Mesenchymal stem cell (in vitro differentiated cells and primary cell): ENCODE measurements at regions not wholly inside any gene's neighbourhood (a gene's known extent, or its start where the extent isn't known, plus 50 kb on each side); places are given as distances from the start of the nearest gene placed in this dataset.

Source experiments
- DNase-seq: peaks from one replicate; pipeline ENCODE4 v3.0.0-alpha.2; 2013
- H2AFZ ChIP-seq: one replicate; pipeline ENCODE4 v1.6.1; 2013; ENCODE audit warnings: low read depth, mild to moderate bottlenecking, control low read depth, inconsistent platforms, low read length, moderate library complexity
- H2AK5ac ChIP-seq: 2 replicates; pipeline ENCODE4 v1.6.1; 2013; ENCODE audit warnings: low read length, moderate library complexity, mild to moderate bottlenecking, inconsistent platforms; ENCODE audit not compliant: severe bottlenecking
- H2BK120ac ChIP-seq: one replicate; pipeline ENCODE4 v1.6.1; 2013; ENCODE audit warnings: low read depth, mild to moderate bottlenecking, inconsistent platforms, low read length, moderate library complexity
- H2BK12ac ChIP-seq, 2 experiments: one replicate each; pipeline ENCODE4 v1.6.1; 2013; ENCODE audit warnings: inconsistent platforms in 2 of 2, low read length in 2 of 2, mild to moderate bottlenecking in 2 of 2, moderate library complexity in 2 of 2, control low read depth in 1 of 2
- H2BK15ac ChIP-seq: one replicate; pipeline ENCODE4 v1.6.1; 2013; ENCODE audit warnings: mild to moderate bottlenecking, low read depth, inconsistent platforms; ENCODE audit not compliant: poor library complexity, severe bottlenecking
- H2BK5ac ChIP-seq: 2 replicates; pipeline ENCODE4 v1.6.1; 2013; ENCODE audit warnings: low read depth, mild to moderate bottlenecking, low read length, control low read depth, inconsistent platforms; ENCODE audit not compliant: poor library complexity, severe bottlenecking
- H3K14ac ChIP-seq, 2 experiments: one replicate each; pipeline ENCODE4 v1.6.1; 2013; ENCODE audit warnings: inconsistent platforms in 2 of 2, low read length in 2 of 2, control low read depth in 1 of 2, mild to moderate bottlenecking in 1 of 2, moderate library complexity in 1 of 2
- H3K18ac ChIP-seq, 2 experiments: one replicate each; pipeline ENCODE4 v1.6.1; 2013; ENCODE audit warnings: inconsistent platforms in 2 of 2, low read length in 2 of 2, control low read depth in 1 of 2, low read depth in 1 of 2, mild to moderate bottlenecking in 1 of 2
- H3K23ac ChIP-seq, 2 experiments: one replicate each; pipeline ENCODE4 v1.6.1; 2013; ENCODE audit warnings: inconsistent platforms in 2 of 2, low read length in 2 of 2, mild to moderate bottlenecking in 2 of 2, moderate library complexity in 2 of 2, control low read depth in 1 of 2
- H3K27ac ChIP-seq: 2 replicates; pipeline ENCODE4 v1.5.1; 2013; ENCODE audit warnings: mild to moderate bottlenecking, moderate library complexity, low read length, control low read depth, inconsistent platforms; ENCODE audit not compliant: poor library complexity, severe bottlenecking
- H3K27me3 ChIP-seq, 2 experiments: 2 replicates each; pipeline versions ENCODE4 v1.6.1 to v1.7.0; 2013; ENCODE audit warnings: low read length in 2 of 2, mild to moderate bottlenecking in 2 of 2, moderate library complexity in 2 of 2, control low read depth in 1 of 2, inconsistent platforms in 1 of 2; ENCODE audit not compliant: control insufficient read depth in 1 of 2, insufficient read depth in 1 of 2
- H3K36me3 ChIP-seq, 2 experiments: 2 replicates each; pipeline versions ENCODE4 v1.6.1 to v1.7.0; 2013; ENCODE audit warnings: low read length in 2 of 2, control low read depth in 1 of 2, inconsistent platforms in 1 of 2, low read depth in 1 of 2, mild to moderate bottlenecking in 1 of 2; ENCODE audit not compliant: insufficient read depth in 2 of 2, control insufficient read depth in 1 of 2
- H3K4ac ChIP-seq, 2 experiments: one replicate each; pipeline ENCODE4 v1.6.1; 2013; ENCODE audit warnings: inconsistent platforms in 2 of 2, low read length in 2 of 2, mild to moderate bottlenecking in 2 of 2, moderate library complexity in 2 of 2, control low read depth in 1 of 2, low read depth in 1 of 2
- H3K4me1 ChIP-seq: 2 replicates; pipeline ENCODE4 v1.6.1; 2013; ENCODE audit warnings: low read depth, low read length, control low read depth; ENCODE audit not compliant: control insufficient read depth, insufficient read depth
- H3K4me2 ChIP-seq: 2 replicates; pipeline ENCODE4 v1.6.1; 2013; ENCODE audit warnings: low read length, mild to moderate bottlenecking, inconsistent platforms; ENCODE audit not compliant: poor library complexity, severe bottlenecking
- H3K4me3 ChIP-seq, 2 experiments: 2 replicates each; pipeline versions ENCODE4 v1.5.1 to v1.7.0; 2013; ENCODE audit warnings: low read length in 2 of 2, mild to moderate bottlenecking in 2 of 2, control low read depth in 1 of 2, low read depth in 1 of 2; ENCODE audit not compliant: insufficient read depth in 1 of 2
- H3K79me1 ChIP-seq: replicated peaks from 2 replicates; pipeline ENCODE4 v1.6.1; 2013; ENCODE audit warnings: mild to moderate bottlenecking, control low read depth, low read length, inconsistent platforms; ENCODE audit not compliant: poor library complexity, severe bottlenecking
- H3K9ac ChIP-seq: 2 replicates; pipeline ENCODE4 v1.7.0; 2013; ENCODE audit warnings: mild to moderate bottlenecking, low read length, moderate library complexity
- H3K9me3 ChIP-seq: 2 replicates; pipeline ENCODE4 v1.7.0; 2013; ENCODE audit warnings: mild to moderate bottlenecking, low read length; ENCODE audit not compliant: control insufficient read depth
- H4K8ac ChIP-seq: one replicate; pipeline ENCODE4 v1.6.1; 2013; ENCODE audit warnings: inconsistent platforms, mild to moderate bottlenecking, low read length, moderate library complexity
- H4K91ac ChIP-seq: one replicate; pipeline ENCODE4 v1.6.1; 2013; ENCODE audit warnings: mild to moderate bottlenecking, low read length, inconsistent platforms
- WGBS: methylation state at CpG from one replicate; pipeline ENCODE4 v1.1.7; 2013; ENCODE audit warnings: mixed read lengths; 5-methylcytosine and 5-hydroxymethylcytosine counted together

- Histone ChIP-seq H3K4ac (no peak overlapping the region), H2BK120ac (no peak overlapping the region), H4K91ac (no peak overlapping the region), H3K36me3 (no peaks in the 10 kb centered on the region), H3K4me3 (no peak overlapping the region), H3K4me2 (no peak overlapping the region), H2BK12ac (no peak overlapping the region), H3K23ac (no peak overlapping the region), H3K27ac (no peak overlapping the region), H3K14ac (no peak overlapping the region), H3K9me3 (no peaks in the 10 kb centered on the region), H3K9ac (no peak overlapping the region), H2BK15ac (no peak overlapping the region), H2AFZ (no peak overlapping the region), H3K79me1 (no peaks in the 10 kb centered on the region), H2AK5ac (no peak overlapping the region), H2BK5ac (no peak overlapping the region), H3K4me1 (no peaks in the 10 kb centered on the region), H4K8ac (no peak overlapping the region), H3K18ac (no peak overlapping the region), H3K27me3 (no peaks in the 10 kb centered on the region)
- WGBS = 92% methylated on average over 4 of the region's 6 CpGs
- no peak for DNase-seq
Measured at GRCh38 chr10:81109200-81109752, 571.6 kb downstream of the SH2D4B start.

GRCh38 chr10:81116201-81116600, 578.5 kb downstream of the SH2D4B start:
- Histone ChIP-seq H3K27me3 (no peaks in the 10 kb centered on the region), H3K9me3 (no peaks in the 10 kb centered on the region), H2BK12ac (no peak overlapping the region), H2BK15ac (no peak overlapping the region), H4K91ac (no peak overlapping the region), H3K4me3 (no peak overlapping the region), H3K4ac (no peak overlapping the region), H3K79me1 (no peaks in the 10 kb centered on the region), H4K8ac (no peak overlapping the region), H2AFZ (no peak overlapping the region), H3K4me2 (no peak overlapping the region), H2BK120ac (no peak overlapping the region), H2AK5ac (no peak overlapping the region), H3K18ac (no peak overlapping the region), H2BK5ac (no peak overlapping the region), H3K4me1 (peaks cover 2% of the 10 kb centered on the region), H3K14ac (no peak overlapping the region), H3K9ac (no peak overlapping the region), H3K36me3 (no peaks in the 10 kb centered on the region), H3K27ac (no peak overlapping the region), H3K23ac (no peak overlapping the region)
- DNase-seq = peak; percentile 26
- WGBS = no CpG with 5 or more reads among the region's 4 CpGs

- Histone ChIP-seq H3K27ac (no peak overlapping the region), H3K14ac (no peak overlapping the region), H2AFZ (no peak overlapping the region), H3K4ac (no peak overlapping the region), H2BK15ac (no peak overlapping the region), H3K9me3 (no peaks in the 10 kb centered on the region), H2BK5ac (no peak overlapping the region), H3K4me2 (no peak overlapping the region), H2AK5ac (no peak overlapping the region), H2BK120ac (no peak overlapping the region), H4K8ac (no peak overlapping the region), H3K9ac (no peak overlapping the region), H3K23ac (no peak overlapping the region), H3K18ac (no peak overlapping the region), H2BK12ac (no peak overlapping the region), H3K27me3 (no peaks in the 10 kb centered on the region), H3K36me3 (no peaks in the 10 kb centered on the region), H3K4me3 (no peak overlapping the region), H3K79me1 (no peaks in the 10 kb centered on the region), H3K4me1 (peaks cover 2% of the 10 kb centered on the region), H4K91ac (no peak overlapping the region)
- no peak for DNase-seq
Measured at GRCh38 chr10:81116990-81117389, 579.3 kb downstream of the SH2D4B start.

GRCh38 chr10:81127931-81128330, 590.2 kb downstream of the SH2D4B start:
- H3K4me1 ChIP-seq = no peaks in the 10 kb centered on the region
- no peak overlapping the region for H3K4me3 ChIP-seq
- H2AFZ ChIP-seq = no peak overlapping the region
- H2BK12ac ChIP-seq = no peak overlapping the region
- H3K36me3 ChIP-seq = no peaks in the 10 kb centered on the region
- H2BK15ac ChIP-seq = no peak overlapping the region
- peak overlapping the region; percentile 44 for H3K27ac ChIP-seq
- DNase-seq = peak; percentile 24
- no peaks in the 10 kb centered on the region for H3K9me3 ChIP-seq
- no peak overlapping the region for H3K18ac ChIP-seq
- H2AK5ac ChIP-seq = no peak overlapping the region
- no peaks in the 10 kb centered on the region for H3K79me1 ChIP-seq
- H3K27me3 ChIP-seq = no peaks in the 10 kb centered on the region
- H3K4me2 ChIP-seq = peak overlapping the region; percentile 10
- H3K4ac ChIP-seq = no peak overlapping the region
- no peak overlapping the region for H3K14ac ChIP-seq
- H4K91ac ChIP-seq = no peak overlapping the region
- no peak overlapping the region for H3K23ac ChIP-seq
- H2BK120ac ChIP-seq = no peak overlapping the region
- WGBS = no CpG with 5 or more reads among the region's 3 CpGs
- no peak overlapping the region for H2BK5ac ChIP-seq
- H3K9ac ChIP-seq = no peak overlapping the region
- no peak overlapping the region for H4K8ac ChIP-seq
